A549 (cell line): ENCODE measurements at regions not wholly inside any gene's neighbourhood (a gene's known extent, or its start where the extent isn't known, plus 50 kb on each side); places are given as distances from the start of the nearest gene placed in this dataset.

ENCODE experiments used
- BHLHE40 ChIP-seq: IDR thresholded peaks from 2 replicates; pipeline ENCODE4 v1.6.1; 2012; ENCODE audit warnings: low read depth, low read length, inconsistent platforms
- CEBPB ChIP-seq, 2 experiments: fragments of >200 bp in 1 of 2; sonication (Bioruptor Twin) in 1 of 2; formaldehyde crosslinking in 1 of 2; IDR thresholded peaks; 2 replicates each; pipeline ENCODE4 v1.6.1; 2012 to 2016
- CHD4 ChIP-seq: fragments of 200-600 bp; sonication (generic); IDR thresholded peaks from 2 replicates; pipeline ENCODE4 v1.6.1; 2016; ENCODE audit warnings: antibody characterized with exemption, mild to moderate bottlenecking, borderline replicate concordance
- CTCF ChIP-seq: fragments of >200 bp; sonication (Bioruptor Twin); formaldehyde crosslinking; IDR thresholded peaks from 3 replicates; pipeline ENCODE4 v1.5.1; 2016
- EP300 ChIP-seq, 2 experiments: fragments of >200 bp; sonication (Bioruptor Twin); formaldehyde crosslinking; IDR thresholded peaks; 2 replicates in 1 of 2; 3 replicates in 1 of 2; pipeline ENCODE4 v1.6.1; 2016 to 2017
- FOSL2 ChIP-seq, 2 experiments: fragments of 450-650 bp in 1 of 2; fragments of >200 bp in 1 of 2; sonication (Bioruptor Twin) in 1 of 2; formaldehyde crosslinking; IDR thresholded peaks; 2 replicates each; pipeline versions ENCODE4 v1.5.0 to v1.6.1; 2016 to 2020; ENCODE audit warnings: mild to moderate bottlenecking in 1 of 2, moderate library complexity in 1 of 2
- NR3C1 ChIP-seq: fragments of >200 bp; sonication (Bioruptor Twin); formaldehyde crosslinking; IDR thresholded peaks from 3 replicates; pipeline ENCODE4 v1.6.1; 2017
- PBX3 ChIP-seq: IDR thresholded peaks from 2 replicates; pipeline ENCODE4 v1.6.1; 2012
- POLR2A ChIP-seq: IDR thresholded peaks from 2 replicates; pipeline ENCODE4 v1.6.1; 2012; ENCODE audit warnings: mild to moderate bottlenecking, low read length
- RFX5 ChIP-seq: fragments of 450-650 bp; IDR thresholded peaks from 2 replicates; pipeline ENCODE4 v1.7.1; 2014; ENCODE audit warnings: antibody characterized with exemption, mild to moderate bottlenecking, moderate library complexity
- SMC3 ChIP-seq: fragments of >200 bp; sonication (Bioruptor Twin); formaldehyde crosslinking; IDR thresholded peaks from 3 replicates; pipeline ENCODE4 v1.6.1; 2018; ENCODE audit warnings: inconsistent platforms
- SREBF2 ChIP-seq: fragments of 450-650 bp; IDR thresholded peaks from 2 replicates; pipeline ENCODE4 v1.6.1; 2014; ENCODE audit warnings: mild to moderate bottlenecking, moderate library complexity
- TF ChIP-seq, protein P1 (sequence below): IDR thresholded peaks from 2 replicates; pipeline ENCODE4 v1.6.1; 2012

DNA sequence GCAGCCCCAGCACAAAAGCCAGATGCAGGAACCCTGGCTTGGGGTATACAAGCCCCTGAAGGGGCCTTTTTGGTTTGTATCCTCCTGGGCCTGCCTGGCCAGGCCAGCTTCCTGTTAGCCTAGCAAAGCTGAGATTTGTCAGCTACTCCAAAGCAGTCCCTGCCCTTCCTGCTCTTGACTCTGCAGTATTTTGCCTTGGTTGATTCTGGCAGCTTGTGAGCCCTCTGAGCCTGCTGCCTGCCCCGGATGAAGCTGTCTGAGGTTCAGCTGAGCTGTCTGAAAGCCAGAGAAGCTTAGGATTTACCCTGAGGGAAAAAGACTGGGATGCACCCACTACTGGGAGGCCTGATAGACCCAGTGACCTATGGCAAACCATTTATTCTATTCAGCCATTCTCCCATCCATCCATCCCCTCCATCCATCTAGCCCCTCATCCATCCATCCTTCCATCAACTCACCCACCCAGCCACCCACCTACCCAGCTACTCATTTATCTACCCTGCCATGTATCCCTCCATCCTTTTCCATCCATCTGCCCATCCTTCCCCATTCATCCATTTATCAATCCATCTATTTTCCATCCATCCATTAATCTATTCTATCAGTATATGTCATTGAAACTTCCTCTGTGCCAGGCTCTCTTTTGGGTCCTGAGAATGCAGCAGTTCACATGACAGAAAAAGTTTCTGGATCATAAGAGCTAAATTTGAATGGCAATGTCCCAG, 307.5 kb downstream of the DHX35 start:
- TF ChIP-seq RFX5 (no peak), EP300 (IDR thresholded peaks at IDR 0.05) (no peak), NR3C1 (no peak), CTCF (no peak), BHLHE40 (no peak), FOSL2 (IDR thresholded peaks at IDR 0.05) (no peak), FOSL2 (CRISPR knock-in tag; IDR thresholded peaks at IDR 0.05) (no peak), CHD4 (no peak), PBX3 (no peak), POLR2A (no peak), SREBF2 (no peak), SMC3 (no peak), CEBPB (IDR thresholded peaks at IDR 0.05) (no peak)
- TF ChIP-seq, protein P1, sequence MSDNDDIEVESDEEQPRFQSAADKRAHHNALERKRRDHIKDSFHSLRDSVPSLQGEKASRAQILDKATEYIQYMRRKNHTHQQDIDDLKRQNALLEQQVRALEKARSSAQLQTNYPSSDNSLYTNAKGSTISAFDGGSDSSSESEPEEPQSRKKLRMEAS, result no peak
